T-helper 1 cell treated with Interleukin-12 subunit alpha and Interleukin-12 subunit beta and Interleukin-4 antibody, amounts not matched to agents 30 ng/mL and 1 ng/mL, for 36 hours (primary cell): ENCODE measurements at regions not wholly inside any gene's neighbourhood (a gene's known extent, or its start where the extent isn't known, plus 50 kb on each side); places are given as distances from the start of the nearest gene placed in this dataset.

Source experiments
- intact Hi-C: fragments of 100-400 bp; cut with micrococcal nuclease; formaldehyde crosslinking; loops from one replicate; pipeline ENCODE4 v1.15.1; 2024

GRCh38 chr2:831622-832021 is 119.0 kb upstream of the SNTG2 start:
- intact Hi-C loops: no loop called here

- intact Hi-C loops: no loop called here
Measured at GRCh38 chr2:831225-831536, 119.5 kb upstream of the SNTG2 start.

- intact Hi-C loops: no loop called here
Measured at GRCh38 chr2:830419-831224, 120.0 kb upstream of the SNTG2 start.

GRCh38 chr2:829047-829446 is 121.6 kb upstream of the SNTG2 start:
- intact Hi-C loops: no loop called here

GRCh38 chr2:824954-825353 is 125.7 kb upstream of the SNTG2 start:
- intact Hi-C loops: no loop called here

GRCh38 chr2:824524-824923 is 126.1 kb upstream of the SNTG2 start:
- intact Hi-C loops: no loop called here

GRCh38 chr2:821546-821945 is 129.1 kb upstream of the SNTG2 start:
- intact Hi-C loops: no loop called here

- intact Hi-C loops: no loop called here
Measured at GRCh38 chr2:819601-820000, 131.0 kb upstream of the SNTG2 start.

GRCh38 chr2:819121-819520 is 131.5 kb upstream of the SNTG2 start:
- intact Hi-C loops: no loop called here

GRCh38 chr2:817336-818015 is 133.2 kb upstream of the SNTG2 start:
- intact Hi-C loops: no loop called here

- intact Hi-C loops: no loop called here
Measured at GRCh38 chr2:816278-816677, 134.4 kb upstream of the SNTG2 start.

GRCh38 chr2:810397-810796 is 133.2 kb upstream of the TMEM18 start:
- intact Hi-C loops: no loop called here

- intact Hi-C loops: no loop called here
Measured at GRCh38 chr2:807300-807699, 130.1 kb upstream of the TMEM18 start.

GRCh38 chr2:805664-806063 is 128.5 kb upstream of the TMEM18 start:
- intact Hi-C loops: no loop called here

GRCh38 chr2:797993-798392 is 120.8 kb upstream of the TMEM18 start:
- intact Hi-C loops: no loop called here

GRCh38 chr2:797556-797955 is 120.3 kb upstream of the TMEM18 start:
- intact Hi-C loops: no loop called here

GRCh38 chr2:796141-796985 is 119.2 kb upstream of the TMEM18 start:
- intact Hi-C loops: no loop called here

GRCh38 chr2:795531-796041 is 118.4 kb upstream of the TMEM18 start:
- intact Hi-C loops: no loop called here

- intact Hi-C loops: no loop called here
Measured at GRCh38 chr2:794554-795241, 117.5 kb upstream of the TMEM18 start.

GRCh38 chr2:793236-793635 is 116.0 kb upstream of the TMEM18 start:
- intact Hi-C loops: no loop called here

GRCh38 chr2:792687-793086 is 115.5 kb upstream of the TMEM18 start:
- intact Hi-C loops: no loop called here
